Lower leg skin (tissue), 3 donors: ENCODE measurements at regions not wholly inside any gene's neighbourhood (a gene's known extent, or its start where the extent isn't known, plus 50 kb on each side); places are given as distances from the start of the nearest gene placed in this dataset.

ENCODE experiments used
- POLR2A ChIP-seq, 2 donors: fragments of 450-650 bp; IDR thresholded peaks; one replicate each; pipeline ENCODE4 v1.6.1; 2016 to 2017; ENCODE audit warnings: antibody characterized with exemption in 2 of 2, mild to moderate bottlenecking in 1 of 2, moderate library complexity in 1 of 2
- TF ChIP-seq, protein P1 (sequence below), 3 donors: fragments of 450-650 bp; IDR thresholded peaks; one replicate each; pipeline ENCODE4 v1.5.1; 2016; ENCODE audit warnings: antibody characterized with exemption in 3 of 3, mild to moderate bottlenecking in 3 of 3, moderate library complexity in 2 of 3

DNA sequence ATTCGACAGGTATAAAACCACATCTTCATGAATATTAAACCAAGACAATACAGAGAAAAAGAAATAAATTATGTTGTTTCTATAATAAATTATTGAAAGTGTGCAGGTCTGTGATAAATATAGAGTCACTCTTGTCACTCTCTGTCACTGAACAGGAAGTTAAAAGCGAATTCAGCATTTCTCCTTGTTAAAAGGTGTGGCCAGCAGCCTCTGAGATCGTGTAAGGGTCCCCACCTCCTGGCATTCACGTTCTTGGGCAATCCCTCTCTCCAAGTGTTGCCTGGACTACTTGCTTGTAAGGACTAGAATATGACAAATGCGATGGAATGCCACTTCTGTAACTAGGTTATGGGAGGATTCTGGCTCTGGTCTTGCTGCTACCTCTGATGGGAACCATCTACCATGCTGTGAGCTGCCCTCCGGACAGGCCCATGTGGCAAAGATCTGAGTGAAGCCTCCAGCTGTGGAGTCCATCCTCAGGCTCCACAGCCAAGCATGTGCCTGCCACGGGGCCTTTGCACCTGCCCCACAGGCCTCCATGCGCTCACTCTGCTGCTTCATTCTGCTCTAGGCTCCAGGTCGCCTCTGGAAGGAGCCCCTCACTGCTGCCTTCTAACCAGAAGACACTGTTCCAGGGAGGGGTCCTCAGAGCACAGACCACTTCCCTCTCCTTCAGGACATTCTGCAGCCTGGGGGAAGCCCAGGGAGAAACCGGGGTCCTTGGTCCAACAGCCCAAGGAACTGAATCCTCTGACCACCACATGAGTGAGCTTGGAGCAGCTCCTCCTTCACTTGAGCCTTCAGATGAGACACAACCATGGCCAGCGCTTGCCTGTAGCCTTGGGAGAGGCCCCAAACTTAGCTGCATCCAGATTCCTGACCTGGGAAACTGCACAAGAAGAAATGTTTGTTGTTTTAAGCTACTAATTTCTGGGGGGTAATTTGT is 202.9 kb upstream of the HDAC4 start:
- TF ChIP-seq, protein P1, sequence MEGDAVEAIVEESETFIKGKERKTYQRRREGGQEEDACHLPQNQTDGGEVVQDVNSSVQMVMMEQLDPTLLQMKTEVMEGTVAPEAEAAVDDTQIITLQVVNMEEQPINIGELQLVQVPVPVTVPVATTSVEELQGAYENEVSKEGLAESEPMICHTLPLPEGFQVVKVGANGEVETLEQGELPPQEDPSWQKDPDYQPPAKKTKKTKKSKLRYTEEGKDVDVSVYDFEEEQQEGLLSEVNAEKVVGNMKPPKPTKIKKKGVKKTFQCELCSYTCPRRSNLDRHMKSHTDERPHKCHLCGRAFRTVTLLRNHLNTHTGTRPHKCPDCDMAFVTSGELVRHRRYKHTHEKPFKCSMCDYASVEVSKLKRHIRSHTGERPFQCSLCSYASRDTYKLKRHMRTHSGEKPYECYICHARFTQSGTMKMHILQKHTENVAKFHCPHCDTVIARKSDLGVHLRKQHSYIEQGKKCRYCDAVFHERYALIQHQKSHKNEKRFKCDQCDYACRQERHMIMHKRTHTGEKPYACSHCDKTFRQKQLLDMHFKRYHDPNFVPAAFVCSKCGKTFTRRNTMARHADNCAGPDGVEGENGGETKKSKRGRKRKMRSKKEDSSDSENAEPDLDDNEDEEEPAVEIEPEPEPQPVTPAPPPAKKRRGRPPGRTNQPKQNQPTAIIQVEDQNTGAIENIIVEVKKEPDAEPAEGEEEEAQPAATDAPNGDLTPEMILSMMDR (IDR thresholded peaks at IDR 0.05), result no peak
- TF ChIP-seq POLR2A (IDR thresholded peaks at IDR 0.05), result no peak
